GM06990 (cell line): ENCODE measurements at regions not wholly inside any gene's neighbourhood (a gene's known extent, or its start where the extent isn't known, plus 50 kb on each side); places are given as distances from the start of the nearest gene placed in this dataset.

ENCODE experiments used
- DNase-seq: peaks from one replicate; pipeline ENCODE4 v3.0.0-alpha.2; 2011; ENCODE audit not compliant: insufficient read length; ENCODE audit errors: extremely low read depth
- H3K27me3 ChIP-seq: replicated peaks from 2 replicates; pipeline ENCODE4 v1.6.0; 2011; ENCODE audit warnings: low read length; ENCODE audit not compliant: control insufficient read depth, insufficient read depth
- H3K36me3 ChIP-seq: 2 replicates; pipeline ENCODE4 v1.5.1; 2011; ENCODE audit warnings: low read length; ENCODE audit not compliant: control insufficient read depth, insufficient read depth
- H3K4me3 ChIP-seq: replicated peaks from 2 replicates; pipeline ENCODE4 v1.5.1; 2011; ENCODE audit warnings: low read depth, mild to moderate bottlenecking, control low read depth, low read length
- CTCF ChIP-seq: IDR thresholded peaks from 2 replicates; pipeline ENCODE4 v1.5.1; 2011; ENCODE audit warnings: low read length, control low read depth, mild to moderate bottlenecking, inconsistent platforms; ENCODE audit not compliant: insufficient read depth, poor library complexity, severe bottlenecking

DNA sequence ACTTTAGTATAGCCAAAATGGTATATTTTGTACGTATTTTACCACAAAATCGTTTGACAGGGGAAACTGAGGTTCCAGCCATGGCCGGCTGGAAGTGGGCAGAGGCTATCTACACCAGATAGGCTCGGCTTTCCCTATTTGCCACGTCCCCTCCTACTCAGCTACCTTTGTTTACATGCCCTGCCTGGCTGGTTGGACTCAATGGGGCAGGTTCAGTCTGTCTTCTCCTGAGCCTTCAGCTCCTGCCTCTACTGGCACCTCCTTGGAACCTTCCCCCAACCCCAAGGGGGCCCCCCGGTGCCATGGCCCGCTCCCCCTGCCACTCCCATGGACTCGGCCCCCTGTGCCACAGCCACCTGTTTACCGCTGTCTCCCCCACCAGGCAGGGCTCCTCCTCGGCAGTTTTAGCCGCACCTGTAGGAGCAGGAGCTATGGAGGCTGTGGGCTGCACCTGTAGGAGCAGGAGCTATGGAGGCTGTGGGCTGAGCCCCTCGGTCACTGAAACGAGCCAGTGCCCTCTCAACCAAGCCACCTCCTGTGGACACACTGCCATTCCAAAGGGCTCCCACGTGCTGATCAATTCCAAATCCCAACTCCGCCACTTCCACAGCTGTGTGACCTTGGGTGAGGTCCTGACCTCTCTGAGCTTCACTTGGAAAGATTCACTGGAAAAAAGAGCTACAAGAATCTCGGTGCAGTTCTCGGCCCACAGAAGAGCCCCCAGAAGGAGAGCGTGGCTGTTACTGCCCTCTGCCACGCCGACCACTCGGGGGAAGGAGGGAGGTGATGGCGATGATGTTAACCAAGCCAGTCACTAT is 62.2 kb downstream of the NCOR2 start:
- H3K27me3 ChIP-seq: no peaks in the 10 kb centered on the region
- no peak for TF ChIP-seq CTCF
- no peaks in the 10 kb centered on the region; the same call in none of the 2 replicates for H3K36me3 ChIP-seq
- H3K4me3 ChIP-seq: no peak overlapping the region
- DNase-seq: no peak

DNA sequence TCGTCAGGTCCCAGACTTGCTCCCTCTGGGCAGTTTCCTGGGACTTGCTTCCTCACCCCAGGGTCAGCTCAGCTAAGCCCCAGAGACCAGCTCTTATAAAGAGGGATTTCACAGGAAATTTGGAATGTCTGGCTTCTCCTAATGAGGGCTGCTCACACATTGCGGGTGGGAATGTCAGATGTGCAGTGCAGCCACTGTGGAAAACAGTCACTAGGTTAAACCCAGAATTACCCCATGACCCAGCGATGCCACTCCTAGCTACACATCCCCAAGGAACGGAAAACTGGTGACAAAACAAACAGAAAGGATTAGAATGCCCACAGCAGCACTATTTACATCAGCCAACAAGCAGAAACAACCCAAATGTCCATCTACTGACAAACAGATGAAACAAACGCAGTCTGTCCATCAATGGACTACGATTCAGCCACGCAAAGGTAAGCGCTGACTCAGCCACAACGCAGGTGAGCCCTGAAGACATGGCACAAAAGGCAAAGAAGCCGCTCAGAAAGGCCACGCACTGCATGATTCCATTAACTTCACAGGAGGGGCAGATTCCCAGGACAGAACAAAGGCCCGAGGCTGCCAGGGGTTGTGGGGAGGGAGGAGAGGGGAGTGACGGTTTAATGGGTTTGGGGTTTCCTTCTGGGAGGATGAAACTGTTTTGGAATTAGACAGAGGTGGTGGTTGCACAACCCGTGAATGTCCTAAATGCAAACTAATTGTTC is 63.0 kb downstream of the NCOR2 start:
- H3K36me3 ChIP-seq: no peaks in the 10 kb centered on the region; the same call in none of the 2 replicates
- no peaks in the 10 kb centered on the region for H3K27me3 ChIP-seq
- TF ChIP-seq CTCF: no peak
- no peak for DNase-seq
- H3K4me3 ChIP-seq: no peak overlapping the region

GRCh38 chr12:124503305-124503704 is 64.1 kb downstream of the NCOR2 start:
- TF ChIP-seq CTCF: no peak
- no peaks in the 10 kb centered on the region for H3K27me3 ChIP-seq

GRCh38 chr12:124502379-124502778 is 65.0 kb downstream of the NCOR2 start:
- no peak for DNase-seq
- Histone ChIP-seq H3K4me3 (no peak overlapping the region), H3K27me3 (no peaks in the 10 kb centered on the region), H3K36me3 (no peaks in the 10 kb centered on the region; the same call in none of the 2 replicates)
- TF ChIP-seq CTCF: no peak

More at GRCh38 chr12:124503305-124503704, 64.1 kb downstream of the NCOR2 start:
- Histone ChIP-seq H3K36me3 (no peaks in the 10 kb centered on the region; the same call in none of the 2 replicates), H3K4me3 (no peak overlapping the region)
- DNase-seq: no peak

DNA sequence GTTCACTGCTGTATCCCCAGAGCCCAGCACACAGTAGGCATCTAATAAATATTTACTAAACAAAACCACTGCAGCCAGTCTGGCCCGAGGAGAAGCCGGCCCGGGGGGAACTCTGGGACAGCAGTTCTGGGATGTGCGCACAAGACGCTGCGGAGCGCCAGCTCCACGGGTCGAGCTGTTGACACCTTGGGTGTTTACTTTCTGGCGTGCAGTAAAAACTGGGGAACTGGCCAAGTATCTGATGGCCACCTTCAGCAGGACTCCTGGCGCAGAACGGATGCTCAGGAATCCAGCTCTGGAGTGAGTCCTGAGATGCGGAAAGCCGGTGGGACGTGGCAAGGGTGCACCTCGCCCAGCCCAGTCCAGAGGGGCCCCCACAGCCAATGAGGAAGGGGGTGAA is 65.6 kb downstream of the NCOR2 start:
- no peak for DNase-seq
- Histone ChIP-seq H3K4me3 (no peak overlapping the region), H3K36me3 (no peaks in the 10 kb centered on the region; the same call in none of the 2 replicates), H3K27me3 (no peaks in the 10 kb centered on the region)
- no peak for TF ChIP-seq CTCF
